ENCODE measurements at regions not wholly inside any gene's neighbourhood (a gene's known extent, or its start where the extent isn't known, plus 50 kb on each side); places are given as distances from the start of the nearest gene placed in this dataset.

DNA sequence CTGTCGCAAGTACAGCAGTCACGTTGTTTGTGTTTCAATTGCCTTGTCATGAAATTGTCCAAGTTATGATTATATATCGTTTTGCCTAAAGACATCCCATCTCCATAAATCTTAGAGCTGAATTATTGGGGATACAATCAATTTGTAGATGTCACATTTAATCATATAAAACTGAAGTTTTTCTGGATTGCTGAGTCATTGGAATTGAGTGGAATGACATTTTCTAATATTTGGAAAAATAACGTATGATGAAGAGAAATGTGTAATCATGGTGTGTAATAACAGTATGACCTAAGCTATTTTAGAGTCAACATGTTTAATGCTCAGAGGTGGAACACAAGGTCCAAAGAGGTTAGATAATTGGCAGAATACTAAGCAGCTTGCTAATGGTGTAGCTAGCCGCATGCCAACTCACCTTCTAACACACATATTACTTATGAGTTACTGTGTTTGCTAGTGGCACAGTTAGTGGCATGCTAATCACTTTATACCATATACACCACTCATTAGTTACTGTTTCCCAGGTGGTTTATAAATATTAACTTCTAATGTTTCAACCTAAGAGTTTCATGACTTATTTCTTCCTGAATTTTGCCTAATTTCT is 473.1 kb upstream of the GRAMD2B start:
- Histone ChIP-seq H3K79me2 (ENCODE audit: control insufficient read depth, insufficient read depth, low read length) (no peaks in the 10 kb centered on the region), H3K4me3 (no peak overlapping the region), H3K27me3 (replicated peaks in 1 of 2; ENCODE audit: control insufficient read depth in 2 of 2, insufficient read depth in 2 of 2, low read length in 1 of 2) (no peaks in the 10 kb centered on the region), H3K36me3 (ENCODE audit: control insufficient read depth in 2 of 2, insufficient read depth in 2 of 2, low read length in 1 of 2) (no peaks in the 10 kb centered on the region), H3K9ac (ENCODE audit: control insufficient read depth, insufficient read depth, low read length) (no peak overlapping the region), H4K20me1 (ENCODE audit: control insufficient read depth, insufficient read depth) (no peaks in the 10 kb centered on the region), H3K9me3 (replicated peaks; ENCODE audit: control insufficient read depth, insufficient read depth, low read length) (no peaks in the 10 kb centered on the region), H2AFZ (ENCODE audit: control insufficient read depth, low read depth, low read length) (no peak overlapping the region), H3K4me2 (ENCODE audit: control insufficient read depth, insufficient read depth) (no peak overlapping the region), H3K27ac (ENCODE audit: control insufficient read depth, insufficient read depth) (no peak overlapping the region), H3K4me1 (ENCODE audit: control insufficient read depth, insufficient read depth, low read length) (no peaks in the 10 kb centered on the region)
- in situ Hi-C loops (cut with MboI) (no loop called here), intact Hi-C loops (cut with micrococcal nuclease; ENCODE audit: unreplicated experiment) (no loop called here)
- ChIA-PET POLR2A (no interaction called here), RAD21 (ENCODE audit: unreplicated experiment) (no interaction called here), SMC1A (ENCODE audit: uncharacterized antibody, unreplicated experiment) (no interaction called here), CTCF (no interaction called here)
- BruUV-seq (replicated peaks), result no TSS peak
- TF ChIP-seq PML (IDR thresholded peaks at IDR 0.05; ENCODE audit: low read length) (no peak), MXI1 (IDR thresholded peaks at IDR 0.05; ENCODE audit: low read depth, low read length) (no peak), CBX3 (IDR thresholded peaks at IDR 0.05; ENCODE audit: borderline replicate concordance, low read depth) (no peak), NFIC (IDR thresholded peaks at IDR 0.05; ENCODE audit: low read depth, low read length) (no peak), NFYA (IDR thresholded peaks at IDR 0.05; ENCODE audit: borderline replicate concordance, low read depth, low read length) (no peak), SMAD5 (IDR thresholded peaks at IDR 0.05; ENCODE audit: low read depth) (no peak), EP300 (IDR thresholded peaks at IDR 0.05; ENCODE audit: borderline replicate concordance in 1 of 2, control insufficient read depth in 1 of 2, low read depth in 2 of 2, low read length in 2 of 2) (no peak), BACH1 (IDR thresholded peaks at IDR 0.05; ENCODE audit: borderline replicate concordance) (no peak), NR2C1 (IDR thresholded peaks at IDR 0.05) (no peak), NRF1 (conservative IDR thresholded peaks at IDR 0.05; ENCODE audit: low read depth, low read length) (no peak), SRF (IDR thresholded peaks at IDR 0.05; ENCODE audit: low read depth in 2 of 2, low read length in 2 of 2) (no peak), SMC3 (IDR thresholded peaks at IDR 0.05; ENCODE audit: borderline replicate concordance, low read length) (no peak)
- TF ChIP-seq, protein P1, sequence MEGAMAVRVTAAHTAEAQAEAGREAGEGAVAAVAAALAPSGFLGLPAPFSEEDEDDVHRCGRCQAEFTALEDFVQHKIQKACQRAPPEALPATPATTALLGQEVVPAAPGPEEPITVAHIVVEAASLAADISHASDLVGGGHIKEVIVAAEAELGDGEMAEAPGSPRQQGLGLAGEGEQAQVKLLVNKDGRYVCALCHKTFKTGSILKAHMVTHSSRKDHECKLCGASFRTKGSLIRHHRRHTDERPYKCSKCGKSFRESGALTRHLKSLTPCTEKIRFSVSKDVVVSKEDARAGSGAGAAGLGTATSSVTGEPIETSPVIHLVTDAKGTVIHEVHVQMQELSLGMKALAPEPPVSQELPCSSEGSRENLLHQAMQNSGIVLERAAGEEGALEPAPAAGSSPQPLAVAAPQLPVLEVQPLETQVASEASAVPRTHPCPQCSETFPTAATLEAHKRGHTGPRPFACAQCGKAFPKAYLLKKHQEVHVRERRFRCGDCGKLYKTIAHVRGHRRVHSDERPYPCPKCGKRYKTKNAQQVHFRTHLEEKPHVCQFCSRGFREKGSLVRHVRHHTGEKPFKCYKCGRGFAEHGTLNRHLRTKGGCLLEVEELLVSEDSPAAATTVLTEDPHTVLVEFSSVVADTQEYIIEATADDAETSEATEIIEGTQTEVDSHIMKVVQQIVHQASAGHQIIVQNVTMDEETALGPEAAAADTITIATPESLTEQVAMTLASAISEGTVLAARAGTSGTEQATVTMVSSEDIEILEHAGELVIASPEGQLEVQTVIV (IDR thresholded peaks at IDR 0.05; ENCODE audit: borderline replicate concordance, partially characterized antibody), result no peak
- TF ChIP-seq, protein P2, sequence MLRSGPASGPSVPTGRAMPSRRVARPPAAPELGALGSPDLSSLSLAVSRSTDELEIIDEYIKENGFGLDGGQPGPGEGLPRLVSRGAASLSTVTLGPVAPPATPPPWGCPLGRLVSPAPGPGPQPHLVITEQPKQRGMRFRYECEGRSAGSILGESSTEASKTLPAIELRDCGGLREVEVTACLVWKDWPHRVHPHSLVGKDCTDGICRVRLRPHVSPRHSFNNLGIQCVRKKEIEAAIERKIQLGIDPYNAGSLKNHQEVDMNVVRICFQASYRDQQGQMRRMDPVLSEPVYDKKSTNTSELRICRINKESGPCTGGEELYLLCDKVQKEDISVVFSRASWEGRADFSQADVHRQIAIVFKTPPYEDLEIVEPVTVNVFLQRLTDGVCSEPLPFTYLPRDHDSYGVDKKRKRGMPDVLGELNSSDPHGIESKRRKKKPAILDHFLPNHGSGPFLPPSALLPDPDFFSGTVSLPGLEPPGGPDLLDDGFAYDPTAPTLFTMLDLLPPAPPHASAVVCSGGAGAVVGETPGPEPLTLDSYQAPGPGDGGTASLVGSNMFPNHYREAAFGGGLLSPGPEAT (IDR thresholded peaks at IDR 0.05; ENCODE audit: low read depth), result no peak
- TF ChIP-seq, protein P3, sequence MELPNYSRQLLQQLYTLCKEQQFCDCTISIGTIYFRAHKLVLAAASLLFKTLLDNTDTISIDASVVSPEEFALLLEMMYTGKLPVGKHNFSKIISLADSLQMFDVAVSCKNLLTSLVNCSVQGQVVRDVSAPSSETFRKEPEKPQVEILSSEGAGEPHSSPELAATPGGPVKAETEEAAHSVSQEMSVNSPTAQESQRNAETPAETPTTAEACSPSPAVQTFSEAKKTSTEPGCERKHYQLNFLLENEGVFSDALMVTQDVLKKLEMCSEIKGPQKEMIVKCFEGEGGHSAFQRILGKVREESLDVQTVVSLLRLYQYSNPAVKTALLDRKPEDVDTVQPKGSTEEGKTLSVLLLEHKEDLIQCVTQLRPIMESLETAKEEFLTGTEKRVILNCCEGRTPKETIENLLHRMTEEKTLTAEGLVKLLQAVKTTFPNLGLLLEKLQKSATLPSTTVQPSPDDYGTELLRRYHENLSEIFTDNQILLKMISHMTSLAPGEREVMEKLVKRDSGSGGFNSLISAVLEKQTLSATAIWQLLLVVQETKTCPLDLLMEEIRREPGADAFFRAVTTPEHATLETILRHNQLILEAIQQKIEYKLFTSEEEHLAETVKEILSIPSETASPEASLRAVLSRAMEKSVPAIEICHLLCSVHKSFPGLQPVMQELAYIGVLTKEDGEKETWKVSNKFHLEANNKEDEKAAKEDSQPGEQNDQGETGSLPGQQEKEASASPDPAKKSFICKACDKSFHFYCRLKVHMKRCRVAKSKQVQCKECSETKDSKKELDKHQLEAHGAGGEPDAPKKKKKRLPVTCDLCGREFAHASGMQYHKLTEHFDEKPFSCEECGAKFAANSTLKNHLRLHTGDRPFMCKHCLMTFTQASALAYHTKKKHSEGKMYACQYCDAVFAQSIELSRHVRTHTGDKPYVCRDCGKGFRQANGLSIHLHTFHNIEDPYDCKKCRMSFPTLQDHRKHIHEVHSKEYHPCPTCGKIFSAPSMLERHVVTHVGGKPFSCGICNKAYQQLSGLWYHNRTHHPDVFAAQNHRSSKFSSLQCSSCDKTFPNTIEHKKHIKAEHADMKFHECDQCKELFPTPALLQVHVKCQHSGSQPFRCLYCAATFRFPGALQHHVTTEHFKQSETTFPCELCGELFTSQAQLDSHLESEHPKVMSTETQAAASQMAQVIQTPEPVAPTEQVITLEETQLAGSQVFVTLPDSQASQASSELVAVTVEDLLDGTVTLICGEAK (IDR thresholded peaks at IDR 0.05; ENCODE audit: borderline replicate concordance), result no peak
- no peak for FAIRE-seq
- DNase-seq (ENCODE audit: low read depth, low spot score), result no peak
- ATAC-seq, result no peak
- WGBS (ENCODE audit: insufficient coverage, insufficient replicate concordance, low lambda C conversion rate, missing lambda C conversion rate), result 42% methylated on average over 5 of the region's 5 CpGs

All from GM12878 (cell line).